WTC11 (cell line): ENCODE measurements at regions not wholly inside any gene's neighbourhood (a gene's known extent, or its start where the extent isn't known, plus 50 kb on each side); places are given as distances from the start of the nearest gene placed in this dataset.
A peak's percentile ranks its signal among the peaks of the same experiment; 100 is the strongest.

ENCODE experiments used
- ATF1 ChIP-seq: sonication (generic); formaldehyde crosslinking; IDR thresholded peaks from 2 replicates; pipeline ENCODE4 v1.8.1; 2023; ENCODE audit warnings: mild to moderate bottlenecking, moderate library complexity, missing genetic modification reagents
- CBFB ChIP-seq: sonication (generic); formaldehyde crosslinking; IDR thresholded peaks from 2 replicates; pipeline ENCODE4 v1.8.1; 2022; ENCODE audit warnings: mild to moderate bottlenecking, low read depth, missing genetic modification reagents
- CREB1 ChIP-seq: sonication (generic); formaldehyde crosslinking; IDR thresholded peaks from 2 replicates; pipeline ENCODE4 v1.8.0; 2023; ENCODE audit warnings: mild to moderate bottlenecking, missing genetic modification reagents
- CREM ChIP-seq: sonication (generic); formaldehyde crosslinking; IDR thresholded peaks from 2 replicates; pipeline ENCODE4 v1.8.1; 2022; ENCODE audit warnings: mild to moderate bottlenecking, missing genetic modification reagents, moderate library complexity
- ESRRA ChIP-seq: sonication (generic); formaldehyde crosslinking; IDR thresholded peaks from 2 replicates; pipeline ENCODE4 v1.8.1; 2022; ENCODE audit warnings: mild to moderate bottlenecking, missing genetic modification reagents, borderline replicate concordance
- ETV6 ChIP-seq: sonication (generic); formaldehyde crosslinking; IDR thresholded peaks from 2 replicates; pipeline ENCODE4 v1.8.1; 2022; ENCODE audit warnings: mild to moderate bottlenecking, missing genetic modification reagents
- FOXK1 ChIP-seq: sonication (generic); formaldehyde crosslinking; IDR thresholded peaks from 2 replicates; pipeline ENCODE4 v1.8.0; 2022; ENCODE audit warnings: mild to moderate bottlenecking, moderate library complexity, missing genetic modification reagents
- KAT7 ChIP-seq: sonication (generic); formaldehyde crosslinking; IDR thresholded peaks from 2 replicates; pipeline ENCODE4 v1.8.1; 2023; ENCODE audit warnings: missing genetic modification reagents, mild to moderate bottlenecking, borderline replicate concordance
- NFYB ChIP-seq: sonication (generic); formaldehyde crosslinking; conservative IDR thresholded peaks from 2 replicates; pipeline ENCODE4 v1.8.0; 2022; ENCODE audit warnings: low read depth, missing genetic modification reagents
- NR2C2 ChIP-seq: sonication (generic); formaldehyde crosslinking; IDR thresholded peaks from 2 replicates; pipeline ENCODE4 v1.8.0; 2022; ENCODE audit warnings: mild to moderate bottlenecking, missing genetic modification reagents
- PRRX2 ChIP-seq: fragments of 250-450 bp; sonication (Bioruptor Pico); IDR thresholded peaks from 2 replicates; pipeline ENCODE4 v1.8.0; 2021; ENCODE audit warnings: mild to moderate bottlenecking
- SMAD3 ChIP-seq: sonication (generic); formaldehyde crosslinking; IDR thresholded peaks from 2 replicates; pipeline ENCODE4 v1.8.0; 2022; ENCODE audit warnings: missing genetic modification reagents, mild to moderate bottlenecking, borderline replicate concordance
- SMAD4 ChIP-seq: sonication (generic); formaldehyde crosslinking; IDR thresholded peaks from 2 replicates; pipeline ENCODE4 v1.8.0; 2022; ENCODE audit warnings: mild to moderate bottlenecking, missing genetic modification reagents
- SOX15 ChIP-seq: fragments of 250-450 bp; sonication (Bioruptor Pico); IDR thresholded peaks from 2 replicates; pipeline ENCODE4 v1.9.0; 2021; ENCODE audit warnings: mild to moderate bottlenecking
- TCF7 ChIP-seq: sonication (generic); formaldehyde crosslinking; IDR thresholded peaks from 2 replicates; pipeline ENCODE4 v1.8.0; 2022; ENCODE audit warnings: mild to moderate bottlenecking, low read depth, missing genetic modification reagents, moderate library complexity
- TEAD1 ChIP-seq: sonication (generic); formaldehyde crosslinking; IDR thresholded peaks from 2 replicates; pipeline ENCODE4 v1.8.0; 2022; ENCODE audit warnings: mild to moderate bottlenecking, missing genetic modification reagents
- ZBTB21 ChIP-seq: sonication (generic); formaldehyde crosslinking; IDR thresholded peaks from 2 replicates; pipeline ENCODE4 v1.8.1; 2023; ENCODE audit warnings: mild to moderate bottlenecking, missing genetic modification reagents, borderline replicate concordance
- ZNF121 ChIP-seq: sonication (generic); formaldehyde crosslinking; IDR thresholded peaks from 2 replicates; pipeline ENCODE4 v1.8.0; 2023; ENCODE audit warnings: missing genetic modification reagents
- ZNF138 ChIP-seq: sonication (generic); formaldehyde crosslinking; conservative IDR thresholded peaks from 2 replicates; pipeline ENCODE4 v1.8.1; 2022; ENCODE audit warnings: mild to moderate bottlenecking, moderate library complexity, missing genetic modification reagents
- ZNF232 ChIP-seq: sonication (generic); formaldehyde crosslinking; IDR thresholded peaks from 2 replicates; pipeline ENCODE4 v1.8.0; 2022; ENCODE audit warnings: mild to moderate bottlenecking, missing genetic modification reagents
- ZNF263 ChIP-seq: sonication (generic); formaldehyde crosslinking; IDR thresholded peaks from 2 replicates; pipeline ENCODE4 v1.8.1; 2022; ENCODE audit warnings: low read depth, mild to moderate bottlenecking, moderate library complexity, missing genetic modification reagents
- ZNF423 ChIP-seq: fragments of 250-450 bp; sonication (Bioruptor Pico); IDR thresholded peaks from 2 replicates; pipeline ENCODE4 v2.1.2; 2022; ENCODE audit warnings: mild to moderate bottlenecking, moderate library complexity
- TF ChIP-seq, protein P1 (sequence below): fragments of 250-450 bp; sonication (Bioruptor Pico); IDR thresholded peaks from 2 replicates; pipeline ENCODE4 v1.9.0; 2021; ENCODE audit warnings: moderate library complexity, mild to moderate bottlenecking, inconsistent platforms, borderline replicate concordance
- TF ChIP-seq, protein P2 (sequence below): sonication (generic); formaldehyde crosslinking; IDR thresholded peaks from 2 replicates; pipeline ENCODE4 v1.8.0; 2022; ENCODE audit warnings: missing genetic modification reagents
- TF ChIP-seq, protein P3 (sequence below): sonication (generic); formaldehyde crosslinking; IDR thresholded peaks from 2 replicates; pipeline ENCODE4 v1.8.0; 2023; ENCODE audit warnings: mild to moderate bottlenecking, missing genetic modification reagents
- TF ChIP-seq, protein P4 (sequence below): sonication (generic); formaldehyde crosslinking; IDR thresholded peaks from 2 replicates; pipeline ENCODE4 v1.8.1; 2023; ENCODE audit warnings: mild to moderate bottlenecking, moderate library complexity, missing genetic modification reagents
- TF ChIP-seq, protein P5 (sequence below): sonication (generic); formaldehyde crosslinking; conservative IDR thresholded peaks from 2 replicates; pipeline ENCODE4 v1.8.1; 2022; ENCODE audit warnings: mild to moderate bottlenecking, missing genetic modification reagents
- TF ChIP-seq, protein P6 (sequence below): sonication (generic); formaldehyde crosslinking; IDR thresholded peaks from 2 replicates; pipeline ENCODE4 v1.8.1; 2022; ENCODE audit warnings: low read depth, missing genetic modification reagents, borderline replicate concordance
- TF ChIP-seq, protein P7 (sequence below): sonication (generic); formaldehyde crosslinking; IDR thresholded peaks from 2 replicates; pipeline ENCODE4 v1.8.0; 2023; ENCODE audit warnings: missing genetic modification reagents

DNA sequence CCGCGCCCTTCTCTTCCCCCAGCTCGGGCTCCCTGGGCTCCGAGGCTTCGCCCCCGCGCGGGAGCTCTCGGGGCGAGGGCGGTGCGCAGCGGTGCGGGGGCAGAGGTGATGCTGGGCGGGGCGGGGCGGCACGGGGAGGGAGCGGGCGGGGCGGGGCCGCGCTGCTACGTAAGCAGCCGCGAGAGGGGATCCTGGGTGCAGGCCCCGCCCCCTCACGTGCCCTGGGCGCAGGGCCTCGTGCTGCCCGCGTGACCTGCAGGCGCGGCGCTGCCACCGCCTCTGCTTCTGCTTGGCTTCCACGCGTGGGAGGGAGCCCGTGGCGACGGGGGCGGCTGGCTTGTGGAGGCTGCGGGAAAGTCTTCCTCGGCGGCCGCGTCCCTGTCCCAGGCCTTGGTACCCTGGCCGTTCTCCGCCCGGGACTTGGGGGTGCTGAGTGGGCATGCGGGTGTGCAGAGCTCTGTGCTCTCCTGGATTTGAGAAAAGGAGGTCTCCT is 132.6 kb upstream of the HSD17B12 start (continued):
- peak; percentile 85; the same call in 1 of the 2 replicates for TF ChIP-seq CREM
- TF ChIP-seq ESRRA (CRISPR knock-in tag): peak; percentile 96
- peak; percentile 61 for TF ChIP-seq NFYB (CRISPR knock-in tag)
- TF ChIP-seq, protein P1, sequence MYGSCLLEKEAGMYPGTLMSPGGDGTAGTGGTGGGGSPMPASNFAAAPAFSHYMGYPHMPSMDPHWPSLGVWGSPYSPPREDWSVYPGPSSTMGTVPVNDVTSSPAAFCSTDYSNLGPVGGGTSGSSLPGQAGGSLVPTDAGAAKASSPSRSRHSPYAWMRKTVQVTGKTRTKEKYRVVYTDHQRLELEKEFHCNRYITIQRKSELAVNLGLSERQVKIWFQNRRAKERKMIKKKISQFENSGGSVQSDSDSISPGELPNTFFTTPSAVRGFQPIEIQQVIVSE (CRISPR knock-in tag): no peak
- peak; percentile 98 for TF ChIP-seq FOXK1
- peak; percentile 97 for TF ChIP-seq CREB1 (CRISPR knock-in tag)
- peak; percentile 98 for TF ChIP-seq TCF7
- TF ChIP-seq ZNF121 (CRISPR knock-in tag): peak; percentile 71; the same call in 1 of the 2 replicates
- TF ChIP-seq, protein P2, sequence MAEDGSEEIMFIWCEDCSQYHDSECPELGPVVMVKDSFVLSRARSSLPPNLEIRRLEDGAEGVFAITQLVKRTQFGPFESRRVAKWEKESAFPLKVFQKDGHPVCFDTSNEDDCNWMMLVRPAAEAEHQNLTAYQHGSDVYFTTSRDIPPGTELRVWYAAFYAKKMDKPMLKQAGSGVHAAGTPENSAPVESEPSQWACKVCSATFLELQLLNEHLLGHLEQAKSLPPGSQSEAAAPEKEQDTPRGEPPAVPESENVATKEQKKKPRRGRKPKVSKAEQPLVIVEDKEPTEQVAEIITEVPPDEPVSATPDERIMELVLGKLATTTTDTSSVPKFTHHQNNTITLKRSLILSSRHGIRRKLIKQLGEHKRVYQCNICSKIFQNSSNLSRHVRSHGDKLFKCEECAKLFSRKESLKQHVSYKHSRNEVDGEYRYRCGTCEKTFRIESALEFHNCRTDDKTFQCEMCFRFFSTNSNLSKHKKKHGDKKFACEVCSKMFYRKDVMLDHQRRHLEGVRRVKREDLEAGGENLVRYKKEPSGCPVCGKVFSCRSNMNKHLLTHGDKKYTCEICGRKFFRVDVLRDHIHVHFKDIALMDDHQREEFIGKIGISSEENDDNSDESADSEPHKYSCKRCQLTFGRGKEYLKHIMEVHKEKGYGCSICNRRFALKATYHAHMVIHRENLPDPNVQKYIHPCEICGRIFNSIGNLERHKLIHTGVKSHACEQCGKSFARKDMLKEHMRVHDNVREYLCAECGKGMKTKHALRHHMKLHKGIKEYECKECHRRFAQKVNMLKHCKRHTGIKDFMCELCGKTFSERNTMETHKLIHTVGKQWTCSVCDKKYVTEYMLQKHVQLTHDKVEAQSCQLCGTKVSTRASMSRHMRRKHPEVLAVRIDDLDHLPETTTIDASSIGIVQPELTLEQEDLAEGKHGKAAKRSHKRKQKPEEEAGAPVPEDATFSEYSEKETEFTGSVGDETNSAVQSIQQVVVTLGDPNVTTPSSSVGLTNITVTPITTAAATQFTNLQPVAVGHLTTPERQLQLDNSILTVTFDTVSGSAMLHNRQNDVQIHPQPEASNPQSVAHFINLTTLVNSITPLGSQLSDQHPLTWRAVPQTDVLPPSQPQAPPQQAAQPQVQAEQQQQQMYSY (CRISPR knock-in tag): peak; percentile 79
- TF ChIP-seq ZNF263 (CRISPR knock-in tag): peak; percentile 69; the same call in 1 of the 2 replicates
- no peak for TF ChIP-seq PRRX2 (CRISPR knock-in tag)
- TF ChIP-seq, protein P3, sequence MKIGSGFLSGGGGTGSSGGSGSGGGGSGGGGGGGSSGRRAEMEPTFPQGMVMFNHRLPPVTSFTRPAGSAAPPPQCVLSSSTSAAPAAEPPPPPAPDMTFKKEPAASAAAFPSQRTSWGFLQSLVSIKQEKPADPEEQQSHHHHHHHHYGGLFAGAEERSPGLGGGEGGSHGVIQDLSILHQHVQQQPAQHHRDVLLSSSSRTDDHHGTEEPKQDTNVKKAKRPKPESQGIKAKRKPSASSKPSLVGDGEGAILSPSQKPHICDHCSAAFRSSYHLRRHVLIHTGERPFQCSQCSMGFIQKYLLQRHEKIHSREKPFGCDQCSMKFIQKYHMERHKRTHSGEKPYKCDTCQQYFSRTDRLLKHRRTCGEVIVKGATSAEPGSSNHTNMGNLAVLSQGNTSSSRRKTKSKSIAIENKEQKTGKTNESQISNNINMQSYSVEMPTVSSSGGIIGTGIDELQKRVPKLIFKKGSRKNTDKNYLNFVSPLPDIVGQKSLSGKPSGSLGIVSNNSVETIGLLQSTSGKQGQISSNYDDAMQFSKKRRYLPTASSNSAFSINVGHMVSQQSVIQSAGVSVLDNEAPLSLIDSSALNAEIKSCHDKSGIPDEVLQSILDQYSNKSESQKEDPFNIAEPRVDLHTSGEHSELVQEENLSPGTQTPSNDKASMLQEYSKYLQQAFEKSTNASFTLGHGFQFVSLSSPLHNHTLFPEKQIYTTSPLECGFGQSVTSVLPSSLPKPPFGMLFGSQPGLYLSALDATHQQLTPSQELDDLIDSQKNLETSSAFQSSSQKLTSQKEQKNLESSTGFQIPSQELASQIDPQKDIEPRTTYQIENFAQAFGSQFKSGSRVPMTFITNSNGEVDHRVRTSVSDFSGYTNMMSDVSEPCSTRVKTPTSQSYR (CRISPR knock-in tag): peak; percentile 99
- TF ChIP-seq ETV6 (CRISPR knock-in tag): peak; percentile 98
- TF ChIP-seq, protein P4, sequence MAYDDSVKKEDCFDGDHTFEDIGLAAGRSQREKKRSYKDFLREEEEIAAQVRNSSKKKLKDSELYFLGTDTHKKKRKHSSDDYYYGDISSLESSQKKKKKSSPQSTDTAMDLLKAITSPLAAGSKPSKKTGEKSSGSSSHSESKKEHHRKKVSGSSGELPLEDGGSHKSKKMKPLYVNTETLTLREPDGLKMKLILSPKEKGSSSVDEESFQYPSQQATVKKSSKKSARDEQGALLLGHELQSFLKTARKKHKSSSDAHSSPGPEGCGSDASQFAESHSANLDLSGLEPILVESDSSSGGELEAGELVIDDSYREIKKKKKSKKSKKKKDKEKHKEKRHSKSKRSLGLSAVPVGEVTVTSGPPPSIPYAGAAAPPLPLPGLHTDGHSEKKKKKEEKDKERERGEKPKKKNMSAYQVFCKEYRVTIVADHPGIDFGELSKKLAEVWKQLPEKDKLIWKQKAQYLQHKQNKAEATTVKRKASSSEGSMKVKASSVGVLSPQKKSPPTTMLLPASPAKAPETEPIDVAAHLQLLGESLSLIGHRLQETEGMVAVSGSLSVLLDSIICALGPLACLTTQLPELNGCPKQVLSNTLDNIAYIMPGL (CRISPR knock-in tag): 0 out of 2 replicates have a peak, but pooled peaks have one; percentile 36
- no peak for TF ChIP-seq ZNF423
- peak; percentile 98 for TF ChIP-seq TEAD1 (CRISPR knock-in tag)
- TF ChIP-seq SOX15 (CRISPR knock-in tag): no peak
- peak; percentile 90; the same call in 1 of the 2 replicates for TF ChIP-seq ATF1 (CRISPR knock-in tag)
- TF ChIP-seq SMAD4 (CRISPR knock-in tag): peak; percentile 95
- peak; percentile 94; the same call in 1 of the 2 replicates for TF ChIP-seq ZBTB21 (CRISPR knock-in tag)
- peak; percentile 99 for TF ChIP-seq SMAD3 (CRISPR knock-in tag)
- TF ChIP-seq, protein P5, sequence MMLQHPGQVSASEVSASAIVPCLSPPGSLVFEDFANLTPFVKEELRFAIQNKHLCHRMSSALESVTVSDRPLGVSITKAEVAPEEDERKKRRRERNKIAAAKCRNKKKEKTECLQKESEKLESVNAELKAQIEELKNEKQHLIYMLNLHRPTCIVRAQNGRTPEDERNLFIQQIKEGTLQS: peak; percentile 83
- TF ChIP-seq KAT7: peak; percentile 86; the same call in 1 of the 2 replicates
- TF ChIP-seq CBFB (CRISPR knock-in tag): peak; percentile 91; the same call in 1 of the 2 replicates
- TF ChIP-seq, protein P6, sequence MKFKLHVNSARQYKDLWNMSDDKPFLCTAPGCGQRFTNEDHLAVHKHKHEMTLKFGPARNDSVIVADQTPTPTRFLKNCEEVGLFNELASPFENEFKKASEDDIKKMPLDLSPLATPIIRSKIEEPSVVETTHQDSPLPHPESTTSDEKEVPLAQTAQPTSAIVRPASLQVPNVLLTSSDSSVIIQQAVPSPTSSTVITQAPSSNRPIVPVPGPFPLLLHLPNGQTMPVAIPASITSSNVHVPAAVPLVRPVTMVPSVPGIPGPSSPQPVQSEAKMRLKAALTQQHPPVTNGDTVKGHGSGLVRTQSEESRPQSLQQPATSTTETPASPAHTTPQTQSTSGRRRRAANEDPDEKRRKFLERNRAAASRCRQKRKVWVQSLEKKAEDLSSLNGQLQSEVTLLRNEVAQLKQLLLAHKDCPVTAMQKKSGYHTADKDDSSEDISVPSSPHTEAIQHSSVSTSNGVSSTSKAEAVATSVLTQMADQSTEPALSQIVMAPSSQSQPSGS (CRISPR knock-in tag): peak; percentile 96
- peak; percentile 99 for TF ChIP-seq ZNF232 (CRISPR knock-in tag)
- TF ChIP-seq, protein P7, sequence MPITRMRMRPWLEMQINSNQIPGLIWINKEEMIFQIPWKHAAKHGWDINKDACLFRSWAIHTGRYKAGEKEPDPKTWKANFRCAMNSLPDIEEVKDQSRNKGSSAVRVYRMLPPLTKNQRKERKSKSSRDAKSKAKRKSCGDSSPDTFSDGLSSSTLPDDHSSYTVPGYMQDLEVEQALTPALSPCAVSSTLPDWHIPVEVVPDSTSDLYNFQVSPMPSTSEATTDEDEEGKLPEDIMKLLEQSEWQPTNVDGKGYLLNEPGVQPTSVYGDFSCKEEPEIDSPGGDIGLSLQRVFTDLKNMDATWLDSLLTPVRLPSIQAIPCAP (CRISPR knock-in tag): peak; percentile 98
- peak; percentile 98 for TF ChIP-seq ZNF138
- TF ChIP-seq NR2C2 (CRISPR knock-in tag): peak; percentile 90
